Upper lobe of left lung (tissue), 6 donors: ENCODE measurements at regions not wholly inside any gene's neighbourhood (a gene's known extent, or its start where the extent isn't known, plus 50 kb on each side); places are given as distances from the start of the nearest gene placed in this dataset.

Source experiments
- ATAC-seq, 2 donors: fragments of 200-7000 bp; cut with Tn5 transposase; one replicate each; pipeline ENCODE4 v1.9.1; 2022; ENCODE audit warnings: mild to moderate bottlenecking in 2 of 2, moderate library complexity in 2 of 2; ENCODE audit not compliant: low FRiP score in 2 of 2
- DNase-seq, 2 donors: peaks; one replicate each; pipeline ENCODE4 v3.0.0-alpha.2; 2019 to 2020
- H3K27ac ChIP-seq, 4 donors: fragments of 200-600 bp; sonication (generic); one replicate each; pipeline ENCODE4 v1.5.1; 2016 to 2019
- H3K27me3 ChIP-seq, 4 donors: fragments of 200-600 bp; sonication (generic); one replicate each; pipeline ENCODE4 v1.5.1; 2017 to 2019
- H3K36me3 ChIP-seq, 4 donors: fragments of 200-600 bp; sonication (generic); one replicate each; pipeline ENCODE4 v1.5.1; 2016 to 2019
- H3K4me1 ChIP-seq, 4 donors: fragments of 200-600 bp; sonication (generic); one replicate each; pipeline ENCODE4 v1.5.1; 2018 to 2019
- H3K4me3 ChIP-seq, 4 donors: fragments of 200-600 bp; sonication (generic); one replicate each; pipeline ENCODE4 v1.5.1; 2017 to 2019; ENCODE audit warnings: mild to moderate bottlenecking in 2 of 4, moderate library complexity in 1 of 4
- H3K9me3 ChIP-seq, 4 donors: fragments of 200-600 bp; sonication (generic); one replicate each; pipeline ENCODE4 v1.5.1; 2018 to 2019
- EP300 ChIP-seq, 4 donors: sonication (generic); formaldehyde crosslinking; IDR thresholded peaks; one replicate each; pipeline ENCODE4 v1.5.1; 2017; ENCODE audit warnings: antibody characterized with exemption in 4 of 4, control low read depth in 2 of 4
- POLR2A ChIP-seq, 4 donors: fragments of 450-650 bp; IDR thresholded peaks; one replicate each; pipeline ENCODE4 v1.5.1; 2016 to 2017; ENCODE audit warnings: antibody characterized with exemption in 4 of 4, mild to moderate bottlenecking in 2 of 4
- POLR2AphosphoS5 ChIP-seq, 2 donors: sonication (generic); formaldehyde crosslinking; IDR thresholded peaks; one replicate each; pipeline ENCODE4 v1.5.1; 2017; ENCODE audit warnings: antibody characterized with exemption in 2 of 2
- WGBS, 2 donors: methylation state at CpG; one replicate each; pipeline ENCODE4 v1.1.5; 2017 to 2018; 5-methylcytosine and 5-hydroxymethylcytosine counted together
- TF ChIP-seq, protein P1 (sequence below), 6 experiments: fragments of 450-650 bp in 4 of 6; fragments of 200-600 bp in 2 of 6; sonication (generic) in 2 of 6; IDR thresholded peaks; one replicate each; pipeline ENCODE4 v1.5.1; 2016 to 2019; ENCODE audit warnings: antibody characterized with exemption in 6 of 6
- donor health status: DM: no; HTN: no; CAD: no; lungs with moderate emphysema.
- donor health status: DM: no; HTN: yes; CAD: no; lungs with severe emphysema.

DNA sequence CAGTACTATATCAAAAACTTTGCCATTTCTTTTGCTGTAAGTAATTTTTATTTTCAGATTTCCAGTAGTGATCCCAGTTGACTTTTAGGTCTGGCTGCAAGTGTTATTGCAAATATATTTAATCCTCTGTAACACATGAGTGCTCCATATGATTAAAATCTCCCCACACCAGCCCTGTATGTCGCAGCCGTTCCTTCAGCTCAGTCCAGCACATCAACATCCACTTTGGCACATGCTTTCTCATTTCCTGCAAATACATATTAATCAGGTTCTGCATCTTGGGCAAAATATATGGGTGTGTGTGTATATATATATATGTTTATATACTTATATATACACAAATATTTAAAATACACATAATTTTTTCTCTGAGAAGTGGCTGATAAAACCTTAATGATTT lies 919.5 kb downstream of the JRKL start:
- TF ChIP-seq POLR2AphosphoS5 (IDR thresholded peaks at IDR 0.05) (no peak), POLR2A (IDR thresholded peaks at IDR 0.05) (no peak)
- TF ChIP-seq, protein P1, sequence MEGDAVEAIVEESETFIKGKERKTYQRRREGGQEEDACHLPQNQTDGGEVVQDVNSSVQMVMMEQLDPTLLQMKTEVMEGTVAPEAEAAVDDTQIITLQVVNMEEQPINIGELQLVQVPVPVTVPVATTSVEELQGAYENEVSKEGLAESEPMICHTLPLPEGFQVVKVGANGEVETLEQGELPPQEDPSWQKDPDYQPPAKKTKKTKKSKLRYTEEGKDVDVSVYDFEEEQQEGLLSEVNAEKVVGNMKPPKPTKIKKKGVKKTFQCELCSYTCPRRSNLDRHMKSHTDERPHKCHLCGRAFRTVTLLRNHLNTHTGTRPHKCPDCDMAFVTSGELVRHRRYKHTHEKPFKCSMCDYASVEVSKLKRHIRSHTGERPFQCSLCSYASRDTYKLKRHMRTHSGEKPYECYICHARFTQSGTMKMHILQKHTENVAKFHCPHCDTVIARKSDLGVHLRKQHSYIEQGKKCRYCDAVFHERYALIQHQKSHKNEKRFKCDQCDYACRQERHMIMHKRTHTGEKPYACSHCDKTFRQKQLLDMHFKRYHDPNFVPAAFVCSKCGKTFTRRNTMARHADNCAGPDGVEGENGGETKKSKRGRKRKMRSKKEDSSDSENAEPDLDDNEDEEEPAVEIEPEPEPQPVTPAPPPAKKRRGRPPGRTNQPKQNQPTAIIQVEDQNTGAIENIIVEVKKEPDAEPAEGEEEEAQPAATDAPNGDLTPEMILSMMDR (IDR thresholded peaks at IDR 0.05): no peak
- no peaks in the 10 kb centered on the region for H3K4me1 ChIP-seq
- H3K4me3 ChIP-seq: no peak overlapping the region
- DNase-seq: no peak
- H3K27ac ChIP-seq: no peak overlapping the region
- H3K27me3 ChIP-seq: no peaks in the 10 kb centered on the region
- no peaks in the 10 kb centered on the region for H3K9me3 ChIP-seq
- no peak for ATAC-seq
- no peaks in the 10 kb centered on the region for H3K36me3 ChIP-seq
- WGBS, 2 donors: 44 to 57% methylated on average over 2 of the region's 2 CpGs

DNA sequence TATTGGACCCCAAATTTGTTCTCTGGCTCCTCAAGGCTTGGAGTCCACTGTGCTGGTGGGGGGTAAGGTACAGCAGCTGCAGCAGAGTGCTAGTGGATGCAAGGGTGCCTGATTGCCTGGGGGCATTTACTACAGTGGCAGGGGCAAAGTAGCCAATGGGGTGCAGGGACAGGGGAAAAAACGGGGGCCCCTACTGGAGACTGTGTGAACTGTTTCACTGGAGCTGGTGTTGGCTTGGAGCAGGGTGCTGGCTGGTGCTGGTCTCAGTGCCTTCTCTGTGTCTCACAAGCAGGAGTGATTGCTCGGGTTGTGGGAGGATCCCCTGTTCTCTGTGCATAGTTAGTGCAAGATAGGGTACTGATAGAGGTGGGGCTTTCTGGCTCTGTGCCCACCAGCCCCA lies 935.9 kb downstream of the JRKL start:
- TF ChIP-seq EP300 (IDR thresholded peaks at IDR 0.05) (no peak), POLR2A (IDR thresholded peaks at IDR 0.05) (no peak), POLR2AphosphoS5 (IDR thresholded peaks at IDR 0.05) (no peak)
- TF ChIP-seq, protein P1 (IDR thresholded peaks at IDR 0.05): no peak
- Histone ChIP-seq H3K4me1 (no peaks in the 10 kb centered on the region), H3K27me3 (no peaks in the 10 kb centered on the region), H3K27ac (no peak overlapping the region), H3K36me3 (no peaks in the 10 kb centered on the region), H3K4me3 (no peak overlapping the region), H3K9me3 (peaks cover 0 to 3% (median 0%) of the 10 kb centered on the region in 4 donors)
- DNase-seq: no peak
- ATAC-seq: no peak
- 52 to 81% methylated on average over 2 of the region's 2 CpGs for WGBS, 2 donors

DNA sequence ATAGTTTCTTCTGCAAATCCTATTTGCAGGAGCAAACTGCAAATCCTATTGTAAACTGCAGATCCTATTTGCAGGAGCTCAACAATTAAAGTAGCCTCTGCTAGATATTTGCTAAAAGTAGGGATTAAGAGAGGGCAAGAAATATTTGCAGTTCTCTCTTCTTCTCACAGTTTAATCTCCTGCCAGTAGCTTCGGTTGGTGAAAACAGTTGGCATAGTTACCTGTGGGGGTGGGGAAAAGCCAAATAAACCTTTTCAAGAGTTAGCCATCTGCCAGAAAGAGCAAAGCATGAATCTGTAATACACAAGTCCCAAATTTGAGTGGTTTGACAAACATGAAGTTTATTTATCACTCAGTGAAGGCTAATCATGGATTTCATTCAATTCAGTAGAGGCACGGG lies 942.5 kb downstream of the JRKL start:
- DNase-seq: no peak
- H3K4me1 ChIP-seq: no peaks in the 10 kb centered on the region
- H3K4me3 ChIP-seq: no peak overlapping the region
- no peaks in the 10 kb centered on the region for H3K27me3 ChIP-seq
- no peaks in the 10 kb centered on the region for H3K9me3 ChIP-seq
- ATAC-seq: no peak
- 54 to 57% methylated on average over 2 of the region's 2 CpGs for WGBS, 2 donors
- TF ChIP-seq POLR2A (IDR thresholded peaks at IDR 0.05): no peak
- TF ChIP-seq, protein P1 (IDR thresholded peaks at IDR 0.05): no peak
- no peak for TF ChIP-seq EP300 (IDR thresholded peaks at IDR 0.05)
- no peak for TF ChIP-seq POLR2AphosphoS5 (IDR thresholded peaks at IDR 0.05)
- no peaks in the 10 kb centered on the region for H3K36me3 ChIP-seq
- no peak overlapping the region for H3K27ac ChIP-seq

DNA sequence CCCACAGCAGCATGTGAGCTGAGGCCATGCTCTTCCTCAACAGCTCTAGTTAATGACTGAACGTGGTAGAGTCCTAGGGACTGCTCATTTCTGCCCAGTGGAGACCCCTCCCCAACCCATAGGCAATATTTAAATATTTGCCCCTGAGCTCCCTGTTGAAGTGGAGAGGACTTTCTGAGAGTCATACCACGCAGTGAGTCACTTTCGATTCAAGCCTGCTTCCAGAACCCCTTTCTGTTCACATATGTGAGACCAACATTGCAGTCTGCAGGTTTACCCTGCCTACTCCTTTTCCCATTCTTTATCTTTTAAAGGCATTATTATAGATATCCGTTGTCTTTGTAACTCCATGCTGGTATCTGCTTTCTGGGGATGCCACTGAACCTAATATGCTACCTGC lies 946.3 kb downstream of the JRKL start:
- H3K4me1 ChIP-seq: no peaks in the 10 kb centered on the region
- WGBS, 2 donors: 77 to 83% methylated on average over 4 of the region's 4 CpGs
- DNase-seq: no peak
- H3K9me3 ChIP-seq: no peaks in the 10 kb centered on the region
- no peak overlapping the region for H3K27ac ChIP-seq
- no peaks in the 10 kb centered on the region for H3K27me3 ChIP-seq
- H3K4me3 ChIP-seq: no peak overlapping the region
- no peaks in the 10 kb centered on the region for H3K36me3 ChIP-seq
- no peak for ATAC-seq
- TF ChIP-seq EP300 (IDR thresholded peaks at IDR 0.05) (no peak), POLR2A (IDR thresholded peaks at IDR 0.05) (no peak), POLR2AphosphoS5 (IDR thresholded peaks at IDR 0.05) (no peak)
- TF ChIP-seq, protein P1 (IDR thresholded peaks at IDR 0.05): no peak

DNA sequence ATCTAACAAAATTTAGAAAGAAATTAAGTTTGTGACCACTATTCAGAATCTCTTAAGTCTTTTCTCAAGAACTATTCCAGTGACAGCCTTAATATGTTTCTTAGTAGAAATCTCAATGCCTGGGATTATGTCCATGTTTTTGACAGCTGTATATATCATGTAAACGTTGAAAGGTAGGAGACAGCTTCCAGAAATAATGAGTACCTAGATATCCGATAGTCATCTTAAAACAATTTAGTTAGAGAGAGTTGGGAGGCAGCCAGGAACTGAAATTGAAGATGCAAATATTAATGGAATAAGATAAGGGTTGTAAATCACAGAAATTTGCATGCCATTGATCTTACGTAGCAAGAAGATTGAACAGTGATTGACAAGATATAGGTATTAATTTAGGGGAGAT lies 955.2 kb downstream of the JRKL start:
- Histone ChIP-seq H3K27me3 (no peaks in the 10 kb centered on the region), H3K36me3 (no peaks in the 10 kb centered on the region), H3K27ac (no peak overlapping the region), H3K4me3 (no peak overlapping the region), H3K9me3 (no peaks in the 10 kb centered on the region), H3K4me1 (no peaks in the 10 kb centered on the region)
- DNase-seq: no peak
- TF ChIP-seq, protein P1 (IDR thresholded peaks at IDR 0.05): no peak
- TF ChIP-seq POLR2A (IDR thresholded peaks at IDR 0.05) (no peak), POLR2AphosphoS5 (IDR thresholded peaks at IDR 0.05) (no peak), EP300 (IDR thresholded peaks at IDR 0.05) (no peak)
- whole genome bisulfite sequencing, 2 donors: 51 to 56% methylated on average over 3 of the region's 3 CpGs
- no peak for ATAC-seq
